IMR-90 (cell line): ENCODE measurements at regions not wholly inside any gene's neighbourhood (a gene's known extent, or its start where the extent isn't known, plus 50 kb on each side); places are given as distances from the start of the nearest gene placed in this dataset.

Source experiments
- ATAC-seq: fragments of 200-7000 bp; cut with Tn5 transposase; 2 replicates; pipeline ENCODE4 v1.9.1; 2020; ENCODE audit warnings: low read depth, mild to moderate bottlenecking, moderate library complexity
- BruUV-seq: library from RNA; stranded (reverse); fragments of 400-500 nt; replicated peaks from 2 replicates; lab custom pipeline; 2021; lab: Mats Ljungman, UMichigan
- CTCF ChIA-PET: fragments of 300-600 bp; formaldehyde crosslinking; extraction: SDS; loops from one replicate; lab custom pipeline; 2021; ENCODE audit warnings: antibody characterized with exemption; lab: Yijun Ruan, JAX
- POLR2A ChIA-PET: fragments of 300-600 bp; sonication (Branson Sonifier 250); formaldehyde crosslinking; loops from one replicate; lab custom pipeline; 2022; ENCODE audit warnings: antibody characterized with exemption; ENCODE audit not compliant: unreplicated experiment; lab: Charles Lee
- DNase-seq: peaks from one replicate; pipeline ENCODE4 v3.0.0; 2013
- H2AFZ ChIP-seq: replicated peaks from 2 replicates; pipeline ENCODE3; 2013; ENCODE audit warnings: low read length, mild to moderate bottlenecking; ENCODE audit not compliant: poor library complexity
- H2AK5ac ChIP-seq: 2 replicates; pipeline ENCODE4 v1.6.1; 2013; ENCODE audit warnings: low read depth, low read length, inconsistent platforms
- H2AK9ac ChIP-seq: replicated peaks from 2 replicates; pipeline ENCODE3; 2013; ENCODE audit warnings: mild to moderate bottlenecking, low read depth, low read length, moderate library complexity; ENCODE audit not compliant: poor library complexity
- H2BK120ac ChIP-seq: 2 replicates; pipeline ENCODE4 v1.6.1; 2013; ENCODE audit warnings: low read depth, low read length, inconsistent platforms
- H2BK15ac ChIP-seq: 3 replicates; pipeline ENCODE4 v1.6.1; 2013; ENCODE audit warnings: low read depth, low read length, inconsistent platforms
- H2BK20ac ChIP-seq: 2 replicates; pipeline ENCODE4 v1.6.1; 2013; ENCODE audit warnings: low read depth, mild to moderate bottlenecking, inconsistent platforms, low read length, moderate library complexity
- H2BK5ac ChIP-seq: 2 replicates; pipeline ENCODE4 v1.6.1; 2013; ENCODE audit warnings: mild to moderate bottlenecking, low read depth, low read length, inconsistent platforms; ENCODE audit not compliant: poor library complexity, severe bottlenecking
- H3K14ac ChIP-seq: replicated peaks from 2 replicates; pipeline ENCODE4 v1.6.1; 2013; ENCODE audit warnings: low read depth, low read length, inconsistent platforms
- H3K18ac ChIP-seq: 2 replicates; pipeline ENCODE4 v1.6.1; 2013; ENCODE audit warnings: low read depth, low read length, control low read depth
- H3K23ac ChIP-seq: 2 replicates; pipeline ENCODE4 v1.6.1; 2013; ENCODE audit warnings: low read depth, low read length, inconsistent platforms
- H3K27ac ChIP-seq: 2 replicates; pipeline ENCODE4 v1.5.1; 2013; ENCODE audit warnings: mild to moderate bottlenecking, control low read depth, low read length; ENCODE audit not compliant: insufficient read depth
- H3K27me3 ChIP-seq: 2 replicates; pipeline ENCODE4 v1.6.1; 2013; ENCODE audit warnings: low read length; ENCODE audit not compliant: control insufficient read depth, insufficient read depth
- H3K36me3 ChIP-seq: 2 replicates; pipeline ENCODE4 v1.6.1; 2013; ENCODE audit warnings: low read length, mixed read lengths; ENCODE audit not compliant: control insufficient read depth, insufficient read depth
- H3K4ac ChIP-seq: 2 replicates; pipeline ENCODE4 v1.6.1; 2013; ENCODE audit warnings: low read depth, low read length, inconsistent platforms
- H3K4me1 ChIP-seq: 2 replicates; pipeline ENCODE4 v1.6.1; 2013; ENCODE audit warnings: low read length, mixed read lengths; ENCODE audit not compliant: control insufficient read depth, insufficient read depth
- H3K4me2 ChIP-seq: 2 replicates; pipeline ENCODE4 v1.6.1; 2013; ENCODE audit warnings: low read depth, mild to moderate bottlenecking, control low read depth, low read length, moderate library complexity
- H3K4me3 ChIP-seq: 2 replicates; pipeline ENCODE4 v1.5.1; 2013; ENCODE audit warnings: low read depth, mild to moderate bottlenecking, control low read depth, low read length, moderate library complexity; ENCODE audit not compliant: insufficient read depth
- H3K56ac ChIP-seq: 2 replicates; pipeline ENCODE4 v1.6.1; 2013; ENCODE audit warnings: low read length, inconsistent platforms; ENCODE audit not compliant: insufficient read depth; ENCODE audit errors: extremely low read depth
- H3K79me1 ChIP-seq, 2 experiments: 2 replicates each; pipeline ENCODE4 v1.6.1; 2013; ENCODE audit warnings: low read length in 2 of 2, inconsistent platforms in 1 of 2, low read depth in 1 of 2
- H3K9ac ChIP-seq: 2 replicates; pipeline ENCODE4 v1.6.1; 2013; ENCODE audit warnings: low read depth, low read length, control low read depth
- H3K9me1 ChIP-seq: 2 replicates; pipeline ENCODE4 v1.6.1; 2013; ENCODE audit warnings: low read length, inconsistent platforms; ENCODE audit not compliant: insufficient read depth
- H3K9me3 ChIP-seq: 2 replicates; pipeline ENCODE4 v1.6.1; 2013; ENCODE audit warnings: low read length; ENCODE audit not compliant: control insufficient read depth, insufficient read depth
- H4K20me1 ChIP-seq: 2 replicates; pipeline ENCODE4 v1.6.1; 2013; ENCODE audit warnings: low read length, inconsistent platforms; ENCODE audit not compliant: insufficient read depth
- H4K5ac ChIP-seq: 2 replicates; pipeline ENCODE4 v1.6.1; 2013; ENCODE audit warnings: mild to moderate bottlenecking, low read depth, low read length, control low read depth
- H4K8ac ChIP-seq, 2 experiments: 2 replicates each; pipeline ENCODE4 v1.6.1; 2013; ENCODE audit warnings: low read depth in 2 of 2, low read length in 2 of 2, control low read depth in 1 of 2, inconsistent platforms in 1 of 2
- H4K91ac ChIP-seq: 2 replicates; pipeline ENCODE4 v1.6.1; 2013; ENCODE audit warnings: low read depth, low read length, inconsistent platforms; ENCODE audit not compliant: insufficient read depth
- CEBPB ChIP-seq: IDR thresholded peaks from 2 replicates; pipeline ENCODE4 v1.6.1; 2012; ENCODE audit warnings: low read depth, low read length, improper control_type of control experiment
- CTCF ChIP-seq: conservative IDR thresholded peaks from 2 replicates; pipeline ENCODE4 v1.5.1; 2012; ENCODE audit warnings: mild to moderate bottlenecking, low read depth, low read length, improper control_type of control experiment
- ELK1 ChIP-seq: fragments of 150-350 bp; IDR thresholded peaks from 2 replicates; pipeline ENCODE4 v1.6.1; 2016; ENCODE audit warnings: low read depth, mild to moderate bottlenecking, low read length, moderate library complexity, borderline replicate concordance
- FOS ChIP-seq: fragments of 150-350 bp; IDR thresholded peaks from 2 replicates; pipeline ENCODE4 v1.6.1; 2016; ENCODE audit warnings: low read depth, low read length
- MAZ ChIP-seq: IDR thresholded peaks from 2 replicates; pipeline ENCODE4 v1.6.1; 2012; ENCODE audit warnings: low read depth, mild to moderate bottlenecking, low read length, improper control_type of control experiment, moderate library complexity, borderline replicate concordance
- NFE2L2 ChIP-seq: fragments of 150-350 bp; IDR thresholded peaks from 2 replicates; pipeline ENCODE4 v1.6.1; 2016; ENCODE audit warnings: low read depth, mild to moderate bottlenecking, low read length
- RCOR1 ChIP-seq: IDR thresholded peaks from 2 replicates; pipeline ENCODE4 v1.6.1; 2012; ENCODE audit warnings: mild to moderate bottlenecking, low read length, improper control_type of control experiment; ENCODE audit not compliant: insufficient replicate concordance
- RFX5 ChIP-seq: IDR thresholded peaks from 2 replicates; pipeline ENCODE4 v1.8.0; 2012; ENCODE audit warnings: low read depth, mild to moderate bottlenecking, low read length, moderate library complexity
- SMC3 ChIP-seq: fragments of 150-350 bp; IDR thresholded peaks from 2 replicates; pipeline ENCODE4 v1.6.1; 2016; ENCODE audit warnings: low read depth, mild to moderate bottlenecking, antibody characterized with exemption, low read length, moderate library complexity
- USF2 ChIP-seq: fragments of 150-350 bp; IDR thresholded peaks from 2 replicates; pipeline ENCODE4 v1.6.1; 2017; ENCODE audit warnings: mild to moderate bottlenecking, antibody characterized with exemption, low read length, low read depth
- WGBS, 2 experiments: methylation state at CpG; one replicate each; pipeline versions ENCODE4 v1.1.5 to v1.1.7; 2013; ENCODE audit warnings: missing lambda C conversion rate in 2 of 2; ENCODE audit not compliant: insufficient read length in 1 of 2; ENCODE audit errors: extremely low coverage in 2 of 2; 5-methylcytosine and 5-hydroxymethylcytosine counted together
- dilution Hi-C: fragments of 300-500 bp; cut with HindIII; formaldehyde crosslinking; loops from one replicate; pipeline ENCODE4 v1.14.3; 2018; ENCODE audit warnings: low sequenced_read_pairs; ENCODE audit not compliant: unreplicated experiment
- in situ Hi-C: fragments of 300-500 bp; cut with MboI; formaldehyde crosslinking; loops from 3 replicates; pipeline ENCODE4 v1.14.3; 2019; ENCODE audit warnings: low sequenced_read_pairs, inconsistent platforms, mixed read lengths
- intact Hi-C: fragments of 100-400 bp; cut with micrococcal nuclease; formaldehyde crosslinking; loops from 2 replicates; pipeline ENCODE4 v1.10.0; 2022

- no peak overlapping the region for H3K4me3 ChIP-seq
- no peak overlapping the region for H3K14ac ChIP-seq
- no peak overlapping the region for H3K4ac ChIP-seq
- intact Hi-C loops = no loop called here
- DNase-seq (no peak), ATAC-seq (no peak)
- no peaks in the 10 kb centered on the region for H3K9me3 ChIP-seq
- no peaks in the 10 kb centered on the region for H3K79me1 ChIP-seq
- POLR2A ChIA-PET = no interaction called here
- H4K8ac ChIP-seq = no peak overlapping the region
- H4K91ac ChIP-seq = no peak overlapping the region
- no peaks in the 10 kb centered on the region for H3K27me3 ChIP-seq
- no peak overlapping the region for H2BK15ac ChIP-seq
- no peak overlapping the region for H2AFZ ChIP-seq
- peaks cover 3% of the 10 kb centered on the region; the same call in 1 of the 2 replicates for H3K4me1 ChIP-seq
- H3K27ac ChIP-seq = no peak overlapping the region
- no peaks in the 10 kb centered on the region for H3K9me1 ChIP-seq
- no peak overlapping the region for H3K18ac ChIP-seq
- H4K20me1 ChIP-seq = no peaks in the 10 kb centered on the region
- BruUV-seq = no TSS peak
- dilution Hi-C loops = no loop called here
- in situ Hi-C loops = no loop called here
- no peak overlapping the region for H2BK120ac ChIP-seq
- no peak overlapping the region for H3K4me2 ChIP-seq
- no peak for TF ChIP-seq RFX5
- no peak for TF ChIP-seq CEBPB
- no peak for TF ChIP-seq FOS
- no peak for TF ChIP-seq CTCF
- TF ChIP-seq USF2 = no peak
- no peak for TF ChIP-seq RCOR1
- TF ChIP-seq MAZ = no peak
- no peak for TF ChIP-seq ELK1
- TF ChIP-seq NFE2L2 = no peak
- no peak for TF ChIP-seq SMC3
- H3K56ac ChIP-seq = no peak overlapping the region
- CTCF ChIA-PET = interaction anchor here (0.6 kb wide), 1 partner anchor 29 kb away, joined by 3 read pairs; no protein-coding TSS in a partner anchor
- H3K23ac ChIP-seq = no peak overlapping the region
- H2AK9ac ChIP-seq = no peak overlapping the region
- no peak overlapping the region for H3K9ac ChIP-seq
- no peak overlapping the region for H2BK5ac ChIP-seq
- H2AK5ac ChIP-seq = no peak overlapping the region
- no CpG with 5 or more reads among the region's 2 CpGs for WGBS, 2 experiments
- H4K5ac ChIP-seq = no peak overlapping the region
- no peak overlapping the region for H2BK20ac ChIP-seq
- no peaks in the 10 kb centered on the region for H3K36me3 ChIP-seq
Observed at GRCh38 chr5:164179406-164179805, 674.0 kb downstream of the MAT2B start.
